AG20443 (cell line): ENCODE measurements at regions not wholly inside any gene's neighbourhood (a gene's known extent, or its start where the extent isn't known, plus 50 kb on each side); places are given as distances from the start of the nearest gene placed in this dataset.
A peak's percentile ranks its signal among the peaks of the same experiment; 100 is the strongest.

Source experiments
- DNase-seq: peaks from one replicate; pipeline ENCODE4 v3.0.0; 2012; ENCODE audit warnings: low spot score, mixed read lengths

DNA sequence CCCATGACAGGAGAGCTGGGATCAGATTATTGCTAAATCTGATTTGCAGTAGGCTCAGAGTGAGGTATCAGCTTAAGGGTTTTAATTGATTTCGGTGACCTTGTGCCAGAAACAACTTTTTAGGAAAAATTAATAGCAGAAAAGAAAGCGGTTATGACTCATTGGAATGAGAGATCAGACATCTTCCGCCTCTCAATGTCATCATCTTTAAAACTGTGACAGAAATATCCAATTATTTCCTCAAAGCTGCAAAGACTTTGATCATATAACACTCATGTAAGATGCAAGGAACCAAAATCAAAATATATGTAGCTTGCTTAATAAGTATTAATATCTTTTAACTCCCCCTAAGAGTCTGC lies 190.1 kb upstream of the FOXF1 start:
- DNase-seq = no peak

DNA sequence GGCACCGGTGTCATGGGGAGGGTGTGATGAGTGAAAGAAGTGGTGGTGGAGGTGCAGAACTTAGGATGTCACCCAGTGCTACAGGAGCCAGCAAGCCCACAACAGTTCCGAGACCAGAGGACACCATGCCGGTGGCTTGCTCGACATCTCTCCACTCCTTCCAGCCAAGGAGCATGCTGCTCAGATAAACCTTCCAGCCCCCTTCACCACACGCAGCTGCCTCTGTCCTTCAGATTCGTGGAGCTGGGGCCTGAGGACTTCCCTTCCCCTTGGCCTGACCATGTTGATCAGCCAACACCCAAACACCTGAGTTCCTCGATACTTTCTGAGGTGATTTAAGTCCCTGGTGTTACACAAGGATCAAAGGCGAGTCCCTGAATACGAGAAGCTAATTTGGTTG lies 188.8 kb upstream of the FOXF1 start:
- DNase-seq = no peak

DNA sequence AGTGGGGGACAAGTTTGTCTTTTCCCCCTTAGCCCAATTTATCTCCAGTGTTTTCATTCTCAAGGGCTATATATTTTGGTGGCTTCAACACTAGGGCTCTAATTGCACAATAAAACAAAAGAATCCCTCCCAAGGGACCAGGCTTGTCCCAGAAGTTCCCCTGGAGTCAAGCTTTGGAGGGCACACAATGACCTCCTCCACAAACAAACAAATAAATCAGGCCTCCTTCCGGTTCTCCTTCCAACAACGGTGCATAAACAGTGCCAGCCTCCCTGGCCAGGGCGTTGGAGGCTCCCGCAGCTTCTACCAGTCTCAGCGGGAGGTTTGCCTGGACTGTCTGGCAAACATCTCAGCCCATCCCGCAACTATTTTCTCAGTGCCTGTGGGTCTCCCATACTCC lies 188.0 kb upstream of the FOXF1 start:
- no peak for DNase-seq

DNA sequence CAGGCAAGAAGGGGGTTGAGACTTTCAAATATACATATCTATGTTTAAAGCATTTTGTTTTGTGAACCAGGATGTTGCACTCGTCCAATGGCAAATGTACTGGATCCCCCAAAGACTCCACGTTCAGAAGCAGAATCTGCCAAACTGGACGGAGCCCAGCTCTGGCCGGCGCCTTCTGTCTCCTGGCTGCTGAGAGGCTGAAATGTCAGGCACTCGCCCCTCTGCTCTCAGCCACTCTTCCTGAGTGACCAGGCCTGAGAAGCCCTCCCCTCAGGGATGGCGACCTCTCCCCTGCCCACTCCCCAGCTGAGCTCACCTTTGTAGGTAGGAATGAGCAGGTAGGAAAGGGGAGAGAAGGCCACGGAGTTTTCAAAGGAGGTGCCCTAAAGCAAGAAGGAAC lies 187.5 kb upstream of the FOXF1 start:
- no peak for DNase-seq

DNA sequence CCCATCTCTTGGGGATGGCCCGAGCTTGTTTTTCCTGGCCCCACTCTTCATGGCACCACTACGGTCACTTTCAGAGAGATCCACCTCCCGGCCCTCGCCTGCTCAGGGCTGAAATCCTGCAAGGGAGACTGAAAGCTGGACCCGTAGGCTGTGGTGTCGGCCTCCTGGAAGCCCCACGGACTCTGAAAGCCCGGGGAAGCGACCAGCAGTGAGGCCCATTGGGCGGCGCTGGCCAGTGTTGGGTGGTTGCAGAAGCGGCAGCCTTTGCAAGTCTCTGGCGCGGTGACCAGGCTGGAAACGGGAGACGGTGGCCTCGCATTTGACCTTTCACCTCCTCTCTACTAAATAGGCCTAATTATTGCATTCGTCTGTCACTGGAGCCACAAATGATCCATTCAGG lies 186.0 kb upstream of the FOXF1 start:
- DNase-seq = no peak

DNA sequence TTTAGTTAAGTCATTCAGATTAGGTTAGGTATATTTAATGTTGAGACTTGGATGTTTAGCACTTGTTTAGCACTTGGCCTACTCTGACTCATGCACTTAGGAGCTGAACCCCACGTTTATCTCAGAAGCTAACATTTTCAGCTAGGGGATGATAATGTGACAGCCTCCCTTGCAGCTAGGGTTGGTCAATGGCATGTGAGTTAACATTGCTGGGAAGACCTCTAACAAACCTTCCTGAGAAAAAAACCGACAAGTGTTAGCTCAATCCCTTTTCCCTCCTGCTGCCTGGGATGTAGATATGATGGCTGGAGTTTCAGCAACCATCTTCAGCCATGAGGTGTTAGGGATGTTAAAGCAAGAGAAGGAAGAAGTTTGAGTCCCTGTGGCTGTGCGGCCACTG lies 185.0 kb upstream of the FOXF1 start:
- no peak for DNase-seq

DNA sequence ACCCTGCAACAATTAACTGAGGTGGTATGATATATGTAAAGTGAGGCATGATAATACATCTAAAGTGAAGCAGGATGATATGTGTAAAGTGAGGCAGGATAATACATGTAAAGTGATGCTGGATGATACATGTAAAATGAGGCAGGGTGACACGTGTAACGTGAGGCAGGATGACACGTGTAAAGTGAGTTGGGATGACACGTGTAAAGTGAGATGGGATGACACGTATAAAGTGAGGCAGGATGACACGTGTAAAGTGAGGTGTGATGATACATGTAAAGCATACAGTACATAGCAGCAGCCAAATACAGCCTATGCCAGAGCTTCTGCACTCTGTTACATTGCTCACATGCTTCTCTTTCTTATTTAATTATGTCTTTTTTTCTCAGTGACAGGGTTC lies 184.4 kb upstream of the FOXF1 start:
- no peak for DNase-seq

DNA sequence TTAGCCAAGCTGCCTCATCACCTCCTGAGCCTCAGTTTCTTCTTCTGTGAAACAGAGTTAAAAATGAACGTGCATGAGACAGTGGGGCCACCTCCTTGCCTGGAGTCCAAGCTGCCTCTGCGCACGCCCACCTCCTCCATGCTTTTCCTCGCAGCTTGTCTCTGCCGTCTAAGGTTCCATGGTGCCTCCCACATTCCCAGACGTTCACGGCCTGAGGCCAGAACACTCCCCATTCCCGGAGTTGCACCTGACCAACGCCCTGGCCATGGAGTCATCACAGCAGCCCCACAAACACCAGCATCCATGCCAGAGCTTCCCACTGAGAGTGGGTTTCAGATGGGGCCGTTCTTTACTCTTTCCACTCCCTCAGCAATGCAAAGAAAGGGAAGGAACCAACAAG lies 183.0 kb upstream of the FOXF1 start:
- DNase-seq = no peak

DNA sequence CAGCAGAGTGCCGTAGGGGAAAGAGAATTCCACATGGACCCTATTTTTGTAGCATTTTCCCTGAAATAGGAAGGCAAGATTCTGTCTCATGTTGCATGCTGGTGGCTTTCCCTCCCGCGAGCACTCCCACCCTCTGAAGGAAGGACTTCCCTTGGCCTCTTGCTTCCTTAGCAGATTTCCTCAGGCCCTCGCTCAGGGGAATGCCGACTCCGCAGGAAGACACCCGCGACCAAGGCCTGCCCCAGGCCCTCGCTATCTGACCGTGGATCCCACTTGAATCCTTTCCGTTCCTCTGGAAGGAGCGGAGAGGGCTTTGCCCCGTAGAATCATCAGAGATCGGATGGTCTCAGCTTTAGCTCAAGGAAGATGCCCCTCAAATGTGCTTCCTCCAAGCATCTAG lies 179.4 kb upstream of the FOXF1 start:
- no peak for DNase-seq

DNA sequence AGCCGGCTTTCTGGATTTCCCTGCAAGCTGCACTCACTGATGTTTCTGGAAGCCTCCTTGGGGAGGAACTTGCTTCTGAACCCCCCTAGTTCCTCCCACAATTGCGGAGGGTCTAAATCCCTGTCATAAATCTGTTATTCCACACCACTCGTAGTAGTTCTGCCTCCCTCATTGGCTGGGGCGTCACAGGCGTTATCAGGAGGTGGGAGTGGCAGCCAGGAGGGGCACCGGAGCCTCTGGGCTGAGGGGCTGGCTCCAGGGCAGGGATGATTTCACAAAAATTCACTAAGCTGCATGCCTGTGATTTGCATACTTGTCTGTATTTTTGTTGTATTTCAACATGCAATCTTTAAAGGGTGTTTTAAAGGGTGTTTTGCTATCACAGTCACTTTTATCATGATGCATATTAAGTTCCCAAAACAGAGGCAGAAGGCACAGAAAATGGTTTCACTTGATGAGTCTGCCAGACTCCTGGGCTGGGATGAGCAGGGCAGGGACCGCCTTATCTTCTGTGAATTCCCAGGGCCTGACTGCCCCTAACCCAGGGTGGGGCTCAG lies 176.2 kb upstream of the FOXF1 start:
- DNase-seq = no peak

DNA sequence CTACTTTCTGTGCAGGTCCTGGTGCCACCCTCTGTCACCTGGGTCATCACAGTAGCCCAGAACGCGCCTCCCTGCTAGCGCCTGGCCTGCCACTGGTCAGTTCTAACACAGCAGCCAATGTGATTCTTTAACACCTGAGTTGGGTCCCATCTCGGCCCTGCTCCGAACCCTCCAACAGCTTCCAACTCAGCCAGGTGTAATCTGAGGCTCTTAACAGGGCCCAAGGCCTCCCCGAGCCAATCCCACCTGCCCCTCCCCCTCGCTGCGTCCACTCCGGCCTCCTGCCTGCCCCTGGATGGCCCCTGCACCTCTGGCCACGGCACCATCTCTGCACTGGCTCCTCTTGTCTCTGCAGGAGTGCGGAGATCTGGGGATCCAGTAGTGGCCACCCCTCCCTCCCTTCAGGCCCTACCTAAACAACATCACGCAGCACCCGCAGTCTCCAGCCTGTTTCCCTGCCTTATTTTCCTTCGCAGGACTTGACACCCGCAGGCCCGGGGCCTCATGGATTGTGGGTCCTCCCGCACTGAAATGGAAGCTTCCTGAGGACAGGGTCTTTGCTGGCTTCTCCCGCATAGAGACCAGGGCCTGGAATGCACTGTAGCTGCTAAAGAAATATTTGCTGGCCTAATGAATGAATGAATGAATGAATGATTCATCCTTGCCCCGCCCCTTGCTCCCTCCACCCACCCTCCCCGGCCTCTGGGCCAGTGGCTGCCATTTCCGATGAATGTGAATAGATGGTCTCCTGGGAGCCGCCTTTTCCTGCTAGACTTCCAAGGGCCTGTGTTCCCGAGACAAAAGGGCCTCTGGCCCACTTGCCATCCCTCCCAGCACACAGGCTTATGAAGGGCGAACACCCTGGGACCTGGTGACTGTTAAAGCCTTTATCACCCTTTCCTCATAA lies 174.8 kb upstream of the FOXF1 start:
- DNase-seq = no peak

DNA sequence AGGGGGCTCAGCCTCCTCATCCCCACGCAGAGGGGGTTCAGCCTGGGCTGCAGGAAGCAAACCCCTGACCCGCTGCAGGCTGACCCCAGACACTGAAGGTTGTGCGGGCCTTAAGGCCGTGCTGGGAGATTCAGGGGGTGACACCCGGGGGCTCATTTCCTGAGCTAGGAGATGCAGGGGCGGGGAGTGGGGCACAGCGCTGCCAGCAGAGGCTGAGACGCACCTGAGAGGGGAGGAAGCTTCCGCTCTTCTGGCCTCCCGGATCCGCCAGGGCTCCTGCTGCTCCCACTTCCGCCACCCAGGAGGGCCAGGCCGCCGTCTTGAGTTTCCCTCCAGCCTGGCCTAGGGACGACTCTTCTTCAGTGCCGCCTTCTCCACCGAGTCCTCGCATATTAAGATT lies 173.2 kb upstream of the FOXF1 start:
- DNase-seq = no peak

DNA sequence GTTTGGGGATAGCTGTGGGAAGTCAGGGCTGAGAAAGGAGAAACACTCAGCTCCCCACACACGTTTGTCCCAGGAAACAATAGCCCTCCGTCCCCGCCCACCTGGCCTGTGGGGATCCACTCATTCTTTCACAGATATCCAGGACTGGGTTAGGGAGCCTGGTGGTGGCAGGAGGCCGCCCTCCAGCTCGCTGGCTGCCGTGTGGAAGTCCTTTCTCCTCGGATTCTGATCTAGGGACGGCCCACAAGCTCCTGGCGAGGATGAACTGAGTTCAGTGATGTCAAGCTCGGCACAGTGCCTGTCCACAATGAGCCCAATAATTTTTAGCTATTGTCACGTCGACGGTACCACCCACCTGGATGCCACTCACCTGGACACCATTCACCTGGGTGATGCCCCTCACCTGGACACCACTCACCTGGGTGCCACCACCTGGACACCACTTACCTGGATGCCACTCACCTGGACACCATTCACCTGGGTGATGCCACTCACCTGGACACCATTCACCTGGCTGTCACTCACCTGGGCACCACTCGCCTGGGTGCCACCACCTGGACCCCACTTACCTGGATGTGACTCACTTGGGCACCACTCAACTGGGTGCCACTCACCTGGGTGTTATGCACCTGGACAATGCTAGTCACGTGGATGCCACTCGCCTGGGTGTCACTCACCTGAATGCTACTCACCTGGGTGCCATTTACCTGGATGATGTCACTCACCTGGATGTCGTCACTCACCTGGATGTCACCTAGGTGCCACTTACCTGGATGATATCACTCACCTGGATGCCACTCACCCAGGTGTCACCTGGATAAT lies 172.5 kb upstream of the FOXF1 start:
- DNase-seq = no peak

DNA sequence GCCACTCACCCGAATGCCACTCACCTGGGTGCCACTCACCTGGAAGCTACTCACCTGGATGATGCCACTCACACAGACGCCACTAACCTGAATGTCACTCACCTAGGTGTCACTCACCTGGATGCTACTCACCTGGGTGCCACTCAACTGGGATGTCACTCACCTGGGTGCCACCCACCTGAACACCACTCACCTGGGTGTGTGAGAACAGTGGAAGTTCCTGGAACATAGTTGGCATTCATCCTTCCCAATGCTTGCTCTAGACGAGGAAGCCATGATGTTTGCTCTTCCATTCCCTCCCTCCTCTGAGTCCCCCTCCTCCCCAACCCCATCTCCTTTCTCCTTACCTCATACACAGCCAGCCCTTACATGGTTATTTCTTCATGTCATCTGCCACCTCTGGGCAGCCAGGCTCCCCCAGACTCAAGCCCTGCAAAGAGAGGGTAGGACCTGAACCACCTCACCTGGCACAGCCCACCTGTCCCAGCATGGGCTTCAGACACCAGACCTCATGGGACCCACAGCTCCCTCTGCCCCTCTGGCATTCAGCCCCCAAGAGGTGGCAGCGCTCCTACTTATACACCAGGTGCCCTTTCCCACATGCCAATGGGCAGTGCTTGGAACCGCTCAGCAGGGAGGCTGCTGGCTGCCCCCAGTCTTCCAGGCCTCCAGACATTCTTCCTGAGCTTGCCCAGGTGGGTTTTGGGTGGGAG lies 171.8 kb upstream of the FOXF1 start:
- DNase-seq = no peak

DNA sequence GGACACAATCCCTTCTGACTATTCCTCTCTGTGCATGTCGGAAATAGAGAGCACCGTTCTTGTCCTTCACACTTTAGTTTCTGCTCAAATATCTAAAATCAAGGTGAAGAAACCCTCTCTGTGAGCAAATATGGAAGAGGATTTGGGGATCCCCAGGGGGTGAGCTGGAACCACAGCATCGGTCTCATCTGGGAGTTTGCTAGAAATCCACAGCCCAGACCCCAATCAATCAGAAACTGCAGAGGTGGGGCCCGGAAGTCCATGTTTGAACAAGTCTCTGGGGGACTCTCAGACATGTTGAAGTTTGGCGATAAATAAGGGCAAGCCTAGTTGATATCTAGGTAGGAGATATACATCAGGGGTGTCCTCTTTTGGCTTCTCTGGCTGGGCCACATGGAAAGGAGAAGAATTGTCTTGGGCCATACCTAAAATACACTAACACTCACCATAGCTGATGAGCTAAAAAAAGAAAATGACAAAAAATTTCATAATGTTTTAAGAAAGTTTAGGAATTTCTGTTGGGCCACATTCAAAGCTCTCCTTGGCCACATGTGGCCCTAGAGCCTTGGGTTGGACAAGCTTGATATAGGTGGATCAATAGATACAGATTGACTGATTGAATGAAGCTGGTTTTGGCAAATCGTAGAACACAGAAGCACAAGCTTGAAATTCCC lies 168.0 kb upstream of the FOXF1 start:
- no peak for DNase-seq

DNA sequence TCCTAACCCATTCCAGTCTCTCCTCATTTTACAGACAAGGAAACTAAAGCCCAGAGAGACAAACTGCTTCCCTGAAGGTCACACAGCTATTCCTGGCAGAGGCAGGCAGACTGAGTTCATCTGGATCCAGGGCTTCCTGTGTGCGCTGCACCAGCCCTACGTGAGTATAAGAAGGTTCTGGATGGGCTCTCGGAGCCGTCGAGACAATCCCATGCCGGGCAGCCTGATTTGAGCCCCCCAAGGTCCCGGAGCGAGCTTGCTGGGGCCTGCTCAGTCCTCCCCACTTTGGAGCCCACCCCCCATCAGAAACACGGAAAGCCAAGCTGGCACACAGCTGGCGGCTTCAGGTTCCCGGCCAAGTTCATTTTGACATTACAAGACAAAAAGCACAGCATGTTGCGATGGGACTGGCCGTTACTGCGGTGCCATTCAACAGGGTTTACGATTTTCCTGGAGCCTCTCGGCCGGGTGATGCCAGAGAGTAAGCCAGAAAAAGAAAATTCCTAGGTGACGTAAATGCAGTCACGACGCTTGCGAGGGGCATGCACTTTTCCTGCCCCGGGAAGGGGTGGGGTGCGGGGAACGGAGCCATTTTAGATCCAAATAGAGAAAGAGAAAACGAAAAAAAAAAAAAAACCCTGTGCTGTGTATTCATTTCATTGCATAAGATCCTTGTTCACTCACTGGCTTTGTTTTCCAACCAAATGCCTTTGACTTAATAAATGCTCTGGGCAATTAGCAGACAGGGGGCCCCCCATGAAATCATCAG lies 167.1 kb upstream of the FOXF1 start:
- peak; percentile 89 for DNase-seq

DNA sequence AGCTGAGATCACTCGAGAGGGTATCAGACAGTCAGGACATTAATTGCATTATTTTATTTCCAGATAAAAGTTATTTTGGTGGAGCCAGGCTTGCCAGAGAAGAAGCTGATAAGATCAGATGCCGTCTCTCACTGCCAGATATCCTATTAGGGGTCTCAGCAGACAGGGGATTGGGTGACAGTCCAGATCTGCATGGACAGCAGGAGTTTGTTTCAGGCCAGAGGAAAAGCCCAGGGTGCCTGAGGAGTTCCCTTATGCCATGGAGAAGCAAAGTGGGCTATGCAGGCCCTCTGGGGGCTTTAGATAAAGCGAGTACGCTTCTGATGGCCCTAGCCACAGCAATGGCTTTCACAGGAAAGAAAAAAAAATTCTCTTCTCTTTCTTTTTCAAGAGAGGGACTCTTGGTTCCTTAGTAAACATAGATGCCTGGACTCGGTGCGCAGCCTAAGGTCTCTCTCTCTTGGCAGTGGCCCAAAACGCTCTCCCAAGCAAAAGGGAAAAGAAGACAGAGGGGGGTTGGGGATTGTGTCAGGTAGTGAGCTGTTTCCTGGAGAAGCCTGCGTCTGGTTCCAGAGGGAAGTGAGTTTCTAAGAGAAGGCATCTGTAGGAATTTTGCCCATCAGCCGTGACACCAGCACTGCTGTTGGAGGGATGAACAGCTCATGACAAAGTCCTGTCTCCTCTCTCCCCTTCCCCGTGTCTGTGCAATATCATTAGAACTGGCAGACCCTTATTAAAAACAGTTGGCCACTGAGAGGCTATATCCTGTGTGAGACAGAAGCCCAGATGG lies 166.3 kb upstream of the FOXF1 start:
- DNase-seq = no peak

DNA sequence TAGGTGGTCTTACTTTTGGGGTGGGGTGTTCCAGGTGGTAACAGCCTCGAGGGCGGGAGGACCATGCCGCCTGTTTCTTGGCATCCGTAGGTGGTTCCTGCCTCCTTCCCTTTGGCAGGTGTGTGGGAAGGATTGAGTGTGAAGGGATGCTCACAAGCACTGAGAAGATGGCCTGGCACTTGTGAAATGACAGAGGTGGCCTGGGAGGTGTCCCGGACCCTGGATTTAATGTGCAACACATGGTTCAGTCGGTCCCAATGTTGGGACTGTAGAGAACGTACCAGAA lies 165.8 kb upstream of the FOXF1 start:
- DNase-seq = no peak

DNA sequence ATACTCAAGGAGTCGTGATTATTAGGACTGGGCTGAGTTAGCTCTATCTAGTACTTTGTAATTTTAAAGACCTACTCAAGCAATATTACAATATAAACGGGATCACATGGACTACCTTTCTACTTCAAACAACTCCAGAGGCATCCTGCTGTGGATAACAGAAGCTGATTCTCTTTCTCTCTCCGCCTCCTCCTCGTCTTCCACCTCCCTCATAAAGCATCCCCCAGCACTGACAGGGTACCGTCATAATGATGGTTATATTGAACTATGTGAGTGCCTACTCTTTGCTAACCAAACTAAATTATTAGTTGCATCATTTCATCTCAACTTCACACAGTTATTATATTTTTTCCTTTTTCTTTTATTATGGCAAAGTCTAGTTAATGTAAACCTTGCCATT lies 165.4 kb upstream of the FOXF1 start:
- DNase-seq = no peak

DNA sequence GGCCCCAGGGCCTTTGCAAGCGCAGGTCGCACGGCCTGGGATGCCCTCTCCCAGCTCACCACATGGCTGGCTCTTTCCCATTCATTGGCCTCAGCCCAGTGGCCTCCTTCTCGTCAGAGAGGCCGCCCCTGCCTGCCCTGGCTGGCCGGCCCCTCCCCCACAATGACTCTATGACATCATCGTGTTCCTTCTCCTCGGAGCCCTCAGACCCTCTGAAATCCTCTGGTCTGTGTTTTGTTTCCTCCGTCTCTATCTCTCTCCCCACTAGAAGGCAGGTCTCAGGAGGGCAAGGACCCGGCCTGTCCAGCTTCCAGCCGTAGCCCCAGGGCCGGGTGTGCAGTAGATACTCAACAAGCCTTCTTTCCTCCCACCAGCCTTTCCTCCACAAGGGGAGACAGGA lies 164.8 kb upstream of the FOXF1 start:
- no peak for DNase-seq

DNA sequence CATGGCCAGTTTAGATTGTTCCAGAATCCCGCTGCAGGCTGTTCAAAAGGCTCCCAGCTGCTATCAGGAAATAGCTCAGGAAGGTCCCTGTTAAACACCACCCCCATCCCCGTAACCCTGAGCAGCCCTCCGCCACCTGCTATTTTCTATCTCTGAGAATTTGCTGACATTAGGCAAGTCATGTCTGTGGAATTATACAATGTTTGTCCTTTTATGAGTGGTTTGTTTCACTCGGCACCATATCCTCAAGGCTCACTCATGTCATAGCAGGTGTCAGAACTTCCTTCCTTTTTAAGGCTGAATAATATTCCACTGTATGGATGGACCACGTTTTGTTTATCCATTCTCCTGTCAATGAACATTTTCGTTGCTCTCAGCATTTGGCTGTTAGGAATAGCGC lies 164.3 kb upstream of the FOXF1 start:
- DNase-seq = no peak
